Left lobe of liver (tissue), 2 donors: ENCODE measurements at regions not wholly inside any gene's neighbourhood (a gene's known extent, or its start where the extent isn't known, plus 50 kb on each side); places are given as distances from the start of the nearest gene placed in this dataset.
"Not testable (repeated sequence)": the region's sequence is repeated elsewhere in the genome, so short reads cannot be mapped to it uniquely, and the experiment has no call there.

ENCODE experiments used
- ATAC-seq: fragments of 200-7000 bp; cut with Tn5 transposase; one replicate; pipeline ENCODE4 v1.9.1; 2020; ENCODE audit warnings: mild to moderate bottlenecking, moderate library complexity
- DNase-seq: peaks from one replicate; pipeline ENCODE4 v3.0.0-alpha.2; 2020; ENCODE audit warnings: low spot score
- donor health status: DM: no; HTN: no; CAD: no; lungs with moderate emphysema.
- donor health status: DM: no; HTN: yes; CAD: no.

GRCh38 chr7:153701678-153702077, 350.5 kb upstream of the DPP6 start:
- no peak for ATAC-seq
- DNase-seq, result no peak

- ATAC-seq, DNase-seq: not testable (repeated sequence)
Measured at GRCh38 chr7:153723892-153724291, 328.3 kb upstream of the DPP6 start.

DNA sequence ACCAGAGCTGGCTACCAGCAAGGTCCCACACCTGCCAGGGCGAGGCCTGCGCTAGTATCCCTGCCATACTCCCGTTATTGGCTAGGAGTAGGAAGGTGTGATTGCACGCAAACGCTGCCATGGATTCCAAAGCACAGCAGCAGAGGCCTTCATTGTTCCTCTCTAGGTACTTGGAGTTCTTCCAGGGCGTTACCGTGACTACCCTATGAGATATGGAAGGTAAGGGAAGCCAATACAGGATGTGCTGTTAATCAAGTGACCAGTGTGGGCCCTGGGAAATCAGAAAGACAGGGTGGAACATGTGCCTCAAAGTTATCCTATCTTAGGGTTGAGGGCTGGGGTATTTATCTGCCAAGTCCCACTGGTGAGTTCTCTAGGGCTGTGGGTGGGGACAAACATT, 320.7 kb upstream of the DPP6 start:
- not testable (repeated sequence) for DNase-seq, ATAC-seq

- ATAC-seq, DNase-seq: not testable (repeated sequence)
Measured at GRCh38 chr7:153743434-153743833, 308.8 kb upstream of the DPP6 start.

DNA sequence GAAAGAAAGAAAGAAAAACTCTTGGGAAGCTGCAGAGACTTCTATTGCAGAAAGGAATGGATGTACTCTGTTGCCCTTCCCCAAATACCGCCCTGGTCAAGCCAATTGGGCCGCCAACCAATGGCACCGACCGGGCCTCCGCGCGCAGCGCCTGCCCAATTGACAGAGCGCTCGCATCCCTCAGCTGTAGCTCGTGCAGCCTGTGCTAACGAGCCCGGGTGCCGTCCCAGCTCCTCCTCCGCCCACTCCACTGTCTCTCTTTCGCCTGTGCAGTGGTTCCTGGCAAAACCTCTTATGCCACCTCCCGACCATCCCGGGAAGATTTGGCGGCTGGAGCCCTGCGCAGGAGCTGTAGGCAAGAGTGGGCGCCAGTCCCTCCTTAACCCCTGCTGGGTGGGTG, 304.2 kb upstream of the DPP6 start:
- ATAC-seq, result peak; percentile 57
- DNase-seq, result not testable (repeated sequence)

- not testable (repeated sequence) for DNase-seq, ATAC-seq
Measured at GRCh38 chr7:153748885-153749284, 303.3 kb upstream of the DPP6 start.

GRCh38 chr7:153765869-153766268, 286.3 kb upstream of the DPP6 start:
- ATAC-seq, DNase-seq: not testable (repeated sequence)

DNA sequence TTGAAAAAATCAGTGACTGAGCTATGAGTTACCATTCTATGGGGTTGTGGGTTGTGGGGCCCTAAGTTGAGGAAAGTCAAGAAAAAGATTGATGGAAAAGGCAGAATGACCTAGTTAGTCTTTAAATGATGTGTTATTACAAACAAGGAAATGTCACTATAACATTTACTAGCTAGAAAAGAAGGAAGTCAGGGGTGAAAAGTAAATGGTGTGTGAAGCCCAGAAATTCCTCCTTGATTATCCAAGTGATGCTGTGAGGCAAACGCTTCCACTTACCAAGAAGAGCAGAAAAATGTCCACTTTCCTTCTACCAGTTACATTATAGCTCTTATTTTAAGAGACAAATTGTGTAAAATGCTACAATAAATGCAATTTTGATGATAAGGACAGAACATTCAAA, 285.3 kb upstream of the DPP6 start:
- not testable (repeated sequence) for ATAC-seq, DNase-seq

- ATAC-seq, result no peak
- DNase-seq, result no peak
Measured at GRCh38 chr7:153772966-153773365, 279.2 kb upstream of the DPP6 start.

- not testable (repeated sequence) for DNase-seq
Measured at GRCh38 chr7:153776940-153777339, 275.3 kb upstream of the DPP6 start.

GRCh38 chr7:153797363-153797762, 254.8 kb upstream of the DPP6 start:
- not testable (repeated sequence) for DNase-seq, ATAC-seq

More at GRCh38 chr7:153776940-153777339, 275.3 kb upstream of the DPP6 start:
- ATAC-seq, result not testable (repeated sequence)

- no peak for ATAC-seq
- DNase-seq, result no peak
Measured at GRCh38 chr7:153808117-153808516, 244.1 kb upstream of the DPP6 start.

DNA sequence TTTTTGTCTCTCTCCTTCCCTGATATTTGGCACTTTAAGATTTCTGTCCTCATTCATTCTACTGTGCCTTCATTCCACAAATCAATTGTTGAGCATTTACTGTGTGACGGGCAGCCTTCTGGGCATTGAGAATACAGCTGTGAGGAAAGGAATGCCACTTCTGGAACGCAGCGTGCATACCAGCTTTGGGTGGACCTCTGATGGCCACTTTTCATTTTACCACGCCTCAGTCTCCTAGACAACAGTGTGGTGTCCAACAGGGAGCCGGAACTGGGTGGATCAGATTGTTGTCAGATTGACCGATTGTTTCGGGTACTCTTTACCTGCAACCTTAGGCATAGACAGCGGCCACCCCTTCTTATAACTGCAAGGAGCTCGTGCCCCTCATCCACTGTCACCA, 222.7 kb upstream of the DPP6 start:
- no peak for ATAC-seq
- DNase-seq, result no peak

DNA sequence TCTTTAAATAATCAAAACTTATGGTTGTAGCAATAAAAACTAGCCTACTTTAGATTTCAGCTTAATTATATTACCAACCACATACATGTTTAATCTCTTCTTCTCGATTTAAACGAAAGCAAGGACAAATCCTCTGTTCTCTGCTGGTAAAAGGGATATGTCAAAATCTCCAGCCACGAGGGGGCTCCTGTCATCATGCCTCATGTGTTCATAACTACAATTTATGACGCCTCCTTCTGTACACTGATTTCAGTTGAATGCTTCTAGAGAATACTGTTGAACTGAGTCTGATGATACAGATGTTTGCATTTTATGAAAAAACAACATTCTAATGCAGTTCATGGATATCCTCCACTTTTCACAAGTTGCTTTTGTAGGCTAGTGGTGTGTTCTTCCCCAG, 220.0 kb upstream of the DPP6 start:
- DNase-seq (no peak), ATAC-seq (no peak)

GRCh38 chr7:153835103-153835502, 217.1 kb upstream of the DPP6 start:
- no peak for ATAC-seq
- no peak for DNase-seq

GRCh38 chr7:153835712-153836265, 216.4 kb upstream of the DPP6 start:
- ATAC-seq, result no peak
- DNase-seq, result no peak

- DNase-seq (no peak), ATAC-seq (no peak)
Measured at GRCh38 chr7:153838591-153838990, 213.6 kb upstream of the DPP6 start.

DNA sequence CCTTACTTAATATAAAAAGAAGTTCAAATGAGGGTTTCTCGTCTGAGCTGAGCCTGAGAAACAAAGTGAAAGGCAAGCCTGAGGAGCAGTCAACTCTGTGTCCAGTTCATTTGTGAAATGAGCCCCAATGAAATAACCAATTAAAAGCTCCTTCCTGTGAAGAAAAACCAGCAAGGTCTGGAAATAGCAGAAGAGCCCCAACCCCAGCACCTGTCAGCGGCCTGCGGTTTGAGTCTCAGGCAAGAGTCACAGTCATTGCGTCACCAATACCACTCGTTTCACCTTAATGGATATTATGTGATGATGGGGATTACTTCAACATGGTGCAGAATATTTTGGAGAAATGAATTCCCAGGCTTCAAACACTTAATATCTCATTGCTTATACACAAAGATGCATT, 211.3 kb upstream of the DPP6 start:
- DNase-seq, result no peak
- no peak for ATAC-seq

DNA sequence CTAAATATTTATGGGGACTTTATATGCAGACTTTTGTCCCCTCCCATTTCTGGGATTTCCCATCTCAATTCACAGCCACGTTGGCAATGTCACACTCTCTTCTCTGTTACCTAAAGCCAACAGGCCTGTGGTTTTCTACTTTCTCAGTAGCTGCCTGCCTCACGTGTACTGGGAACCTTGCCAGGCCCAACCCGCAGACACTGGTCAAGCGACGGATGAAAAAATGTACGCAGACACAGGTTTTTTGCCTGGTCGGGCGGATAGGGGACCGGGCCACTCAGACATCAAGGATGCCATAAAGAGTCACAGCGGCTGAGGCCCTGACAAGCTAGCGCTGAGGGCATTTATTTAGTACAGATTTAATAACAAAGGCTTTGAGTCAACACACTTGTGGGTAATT, 204.4 kb upstream of the DPP6 start:
- no peak for DNase-seq
- no peak for ATAC-seq

DNA sequence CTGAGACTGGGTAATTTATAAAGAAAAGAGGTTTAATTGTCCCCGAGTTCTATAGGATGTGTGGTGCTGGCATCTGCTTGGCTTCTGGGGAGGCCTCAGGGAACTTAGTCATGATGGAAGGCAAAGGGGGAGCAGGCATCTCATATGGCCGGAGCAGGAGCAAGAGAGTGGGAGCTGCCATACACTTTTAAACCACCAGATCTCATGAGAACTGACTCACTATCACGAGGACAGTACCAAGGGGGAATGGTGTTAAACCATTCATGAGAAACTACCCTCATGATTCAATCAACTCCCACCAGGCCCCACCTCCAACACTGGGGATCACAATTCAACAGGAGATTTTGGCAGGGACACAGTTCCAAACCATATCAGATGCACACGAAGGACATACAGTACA, 199.9 kb upstream of the DPP6 start:
- DNase-seq (no peak), ATAC-seq (no peak)

GRCh38 chr7:153858355-153858754, 193.8 kb upstream of the DPP6 start:
- ATAC-seq (no peak), DNase-seq (no peak)

- no peak for ATAC-seq
- DNase-seq, result no peak
Measured at GRCh38 chr7:153859239-153859638, 193.0 kb upstream of the DPP6 start.
